NCI-H1694 (cell line): ENCODE measurements at regions not wholly inside any gene's neighbourhood (a gene's known extent, or its start where the extent isn't known, plus 50 kb on each side); places are given as distances from the start of the nearest gene placed in this dataset.
"Not testable (repeated sequence)": the region's sequence is repeated elsewhere in the genome, so short reads cannot be mapped to it uniquely, and the experiment has no call there.

Source experiments
- DNase-seq: peaks from one replicate; lab custom pipeline; 2025; lab: John Stamatoyannopoulos, UW

DNA sequence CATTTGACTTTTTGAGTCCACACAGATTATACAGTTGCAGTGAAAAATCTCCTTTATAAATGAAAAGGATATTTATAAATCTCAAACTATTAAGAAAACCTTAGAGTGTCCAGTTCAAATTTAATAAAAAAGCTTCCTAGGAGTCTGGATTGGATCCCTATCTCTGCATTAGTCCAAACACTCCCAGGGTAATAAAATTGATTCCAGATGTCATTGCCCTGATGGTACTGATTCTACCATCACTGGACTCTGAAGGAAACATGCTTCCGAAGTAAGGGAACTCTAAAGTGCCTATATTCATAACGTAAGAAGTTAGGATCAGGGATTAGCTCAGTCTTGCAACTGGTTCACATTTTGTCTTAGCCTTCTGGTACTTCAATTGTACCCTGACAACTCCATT lies 1325.1 kb upstream of the MAP3K7 start:
- DNase-seq: no peak

- no peak for DNase-seq
Measured at GRCh38 chr6:91904586-91905164, 1317.8 kb upstream of the MAP3K7 start.

DNA sequence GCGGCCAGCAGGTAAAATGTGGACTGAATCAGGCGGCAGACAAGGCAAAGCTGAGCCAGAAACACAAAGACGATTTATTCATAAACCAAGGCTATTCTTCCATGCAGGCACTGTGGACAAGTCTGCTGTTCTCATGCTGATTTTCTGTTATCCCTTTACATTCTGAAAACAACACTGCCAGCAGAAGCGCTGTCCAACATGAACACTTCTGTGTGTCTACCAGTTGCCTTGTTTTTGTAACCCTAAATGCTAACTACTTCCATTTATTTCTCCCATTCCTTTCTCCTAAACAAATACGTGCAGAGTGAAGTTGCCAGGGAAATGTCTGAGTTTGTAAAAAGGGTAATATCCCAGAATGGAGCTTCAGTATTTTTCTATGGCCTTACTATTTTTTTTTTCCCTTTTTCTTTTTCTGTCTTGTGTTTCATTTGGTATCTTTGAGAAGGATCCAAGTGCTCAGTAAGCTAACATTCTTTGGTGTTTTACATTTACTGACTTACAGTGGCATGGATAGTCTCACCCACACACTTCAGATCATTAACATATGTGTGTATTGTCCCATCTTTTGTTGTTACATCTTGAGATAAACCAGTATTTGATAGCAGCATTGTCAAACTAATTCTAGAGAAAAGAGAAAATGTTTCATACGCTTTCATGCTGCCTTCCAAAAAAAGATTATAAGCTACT lies 1308.9 kb upstream of the MAP3K7 start:
- no peak for DNase-seq

GRCh38 chr6:91886183-91886795 lies 1299.4 kb upstream of the MAP3K7 start:
- no peak for DNase-seq

- not testable (repeated sequence) for DNase-seq
Measured at GRCh38 chr6:91881791-91882190, 1294.9 kb upstream of the MAP3K7 start.

DNA sequence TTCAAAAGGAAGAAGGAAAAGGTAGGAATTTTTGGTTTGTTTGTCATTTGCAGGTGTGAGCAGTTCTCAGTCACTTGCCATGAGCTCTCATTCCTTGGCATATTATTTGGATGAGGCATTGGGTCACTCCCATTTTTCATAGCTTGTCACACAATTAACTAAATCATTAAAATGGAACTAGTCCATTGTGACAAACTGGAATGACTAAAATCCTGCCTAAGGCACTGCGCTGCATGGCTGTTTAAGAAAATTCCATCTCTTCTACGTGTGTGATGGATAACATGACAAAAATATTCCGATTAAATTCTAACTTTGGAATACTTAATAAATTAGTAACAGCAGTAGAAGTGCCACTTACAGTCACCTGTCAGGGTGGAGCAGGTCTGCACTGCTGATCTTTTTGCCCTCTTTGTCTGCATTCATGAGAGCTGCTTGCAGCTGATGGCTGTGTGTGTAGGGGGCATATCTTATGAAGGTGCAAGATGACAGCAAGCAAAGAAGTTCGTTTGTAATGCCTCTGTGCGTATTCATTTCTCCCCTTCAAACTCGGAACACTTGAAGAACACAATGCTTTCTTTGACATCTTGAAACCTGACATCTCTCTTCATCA lies 1292.6 kb upstream of the MAP3K7 start:
- no peak for DNase-seq

DNA sequence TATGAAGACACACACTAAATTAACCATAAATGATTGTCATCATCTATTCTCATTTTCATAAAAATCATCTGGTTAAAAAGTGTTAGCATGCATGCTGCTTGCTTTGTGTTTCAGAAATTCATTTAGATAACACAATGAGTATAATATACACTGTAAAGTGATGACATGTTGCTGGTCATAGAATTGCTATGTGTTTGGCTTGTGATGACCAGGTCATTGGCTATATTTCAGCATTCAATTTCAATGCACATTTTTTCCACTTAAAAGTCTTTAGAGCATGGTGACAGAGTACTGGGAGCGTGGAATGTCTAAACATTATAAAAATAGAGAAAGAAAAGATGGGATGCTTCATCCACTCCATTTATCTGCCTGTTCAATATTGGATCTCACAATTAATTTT lies 1291.1 kb upstream of the MAP3K7 start:
- no peak for DNase-seq

DNA sequence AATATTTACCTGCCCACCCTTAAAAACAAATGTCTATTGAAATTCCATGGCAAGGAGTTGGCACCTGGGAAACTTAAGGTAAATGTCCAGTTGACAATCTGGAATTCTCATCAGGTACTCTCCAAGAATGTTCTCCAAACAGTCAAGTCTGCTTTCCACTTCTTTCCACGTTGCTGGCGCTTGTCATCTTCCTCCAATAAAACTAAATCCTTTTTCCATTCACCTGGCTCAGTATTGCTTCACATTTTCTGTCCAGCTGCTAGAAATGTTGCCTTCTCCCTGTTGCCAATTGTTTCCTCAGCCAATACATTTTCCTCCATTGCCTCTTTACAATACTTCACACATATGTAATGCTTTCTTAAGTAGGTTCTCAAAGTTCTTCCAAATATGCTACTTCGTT lies 1288.1 kb upstream of the MAP3K7 start:
- no peak for DNase-seq

DNA sequence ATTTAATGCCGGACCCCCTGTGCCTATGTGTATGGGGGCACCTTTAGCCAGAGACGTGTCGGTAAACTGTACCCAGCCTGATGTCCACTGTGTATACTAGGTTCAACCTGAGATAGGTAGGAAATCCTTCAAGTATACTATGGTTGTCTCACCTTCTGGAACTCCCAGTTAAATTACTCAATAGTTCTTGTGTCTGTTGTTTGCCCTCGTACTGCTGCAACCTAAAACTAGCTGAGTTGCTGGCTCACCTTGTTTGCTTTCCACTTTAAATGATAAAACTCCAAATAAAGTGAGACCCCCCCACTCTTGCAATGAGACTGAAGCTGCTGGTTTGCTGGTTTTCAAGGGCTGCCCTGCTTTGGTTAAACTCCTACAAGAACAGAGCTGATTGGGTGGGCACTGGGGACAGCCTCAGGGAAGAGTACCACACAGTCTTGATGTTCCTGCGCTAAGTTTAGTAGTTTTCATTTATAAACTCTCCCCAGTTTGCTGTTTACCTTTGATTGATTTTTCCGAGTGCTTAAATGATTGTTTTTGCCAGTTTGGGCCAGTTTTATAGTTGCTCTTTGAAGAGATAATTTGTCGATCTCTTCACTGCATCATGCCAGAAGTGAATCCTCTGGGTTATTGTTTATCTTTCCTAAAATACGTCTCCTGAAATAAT lies 1281.8 kb upstream of the MAP3K7 start:
- DNase-seq: no peak

DNA sequence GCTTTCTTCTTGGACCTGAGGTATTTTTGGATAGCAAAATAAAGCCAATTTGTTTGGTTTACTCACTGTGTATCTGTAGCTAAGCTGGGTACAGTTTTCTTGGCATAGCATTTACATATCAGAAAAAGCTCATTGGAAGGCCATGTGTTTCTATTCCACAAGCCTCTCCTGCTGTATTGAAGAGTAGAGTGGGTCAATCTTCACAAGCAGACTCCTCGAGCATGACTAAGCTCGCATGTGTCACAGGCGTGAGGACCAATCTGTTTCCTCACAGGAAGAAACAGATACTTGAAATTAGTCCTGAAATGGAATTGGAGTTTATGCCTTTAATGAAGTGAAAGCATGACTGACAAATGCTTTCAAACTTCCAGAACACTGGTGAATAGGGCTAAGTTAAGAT lies 1279.0 kb upstream of the MAP3K7 start:
- no peak for DNase-seq

- no peak for DNase-seq
Measured at GRCh38 chr6:91864911-91865310, 1278.0 kb upstream of the MAP3K7 start.

DNA sequence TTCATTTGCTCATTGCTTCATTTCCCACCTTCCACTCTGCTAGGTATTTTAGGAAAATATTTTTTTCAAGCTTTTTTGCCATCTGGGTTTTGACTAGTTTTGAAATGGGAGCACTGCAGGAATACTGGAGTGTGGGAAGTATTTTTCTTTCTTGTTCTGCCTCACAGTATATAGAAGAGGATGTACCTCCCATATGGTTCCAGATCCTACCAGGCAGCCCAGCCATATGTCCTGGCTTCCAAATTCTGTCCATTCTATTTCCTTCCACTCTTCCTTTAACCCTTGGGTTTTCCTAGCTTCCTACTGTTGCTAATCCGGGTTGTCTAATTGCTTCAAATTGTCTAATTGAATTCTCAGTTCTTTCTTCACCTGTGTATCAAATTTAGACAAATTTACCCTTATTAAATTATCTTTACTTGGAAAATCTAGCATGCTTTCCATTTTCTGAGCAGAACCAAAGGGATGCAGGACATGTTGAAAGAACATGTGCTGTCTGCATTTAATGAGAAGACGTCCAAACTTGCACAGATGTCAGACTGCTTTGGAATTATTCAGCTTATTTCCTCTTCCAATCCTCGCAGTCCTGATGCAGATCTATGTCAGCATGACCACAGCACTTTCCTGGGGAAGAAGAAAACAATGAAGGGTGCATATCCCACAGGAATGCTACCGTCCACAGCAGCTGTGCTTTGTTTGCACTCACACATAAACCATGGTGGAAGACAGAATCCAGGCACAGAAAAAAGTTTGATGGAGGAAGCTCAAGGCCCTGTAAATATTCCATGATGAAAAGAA lies 1273.9 kb upstream of the MAP3K7 start:
- no peak for DNase-seq

DNA sequence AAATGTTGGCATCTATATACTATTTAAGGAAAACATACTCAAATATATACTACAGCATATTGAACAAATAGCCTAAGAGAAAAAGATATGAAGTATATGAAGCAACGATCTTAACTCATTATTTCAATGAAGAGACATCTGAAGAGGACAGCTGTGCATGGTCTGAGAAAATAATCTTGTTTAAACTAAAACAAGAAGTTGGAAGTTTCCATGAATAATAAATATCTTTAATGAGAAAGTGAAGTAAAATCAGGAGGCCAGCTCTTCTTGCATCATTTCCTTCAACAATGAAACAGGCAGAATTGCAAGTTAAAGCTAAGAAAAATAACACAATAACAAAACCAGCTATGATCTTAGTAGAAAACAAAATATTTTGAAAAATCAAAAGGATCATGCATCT lies 1265.4 kb upstream of the MAP3K7 start:
- DNase-seq: no peak

DNA sequence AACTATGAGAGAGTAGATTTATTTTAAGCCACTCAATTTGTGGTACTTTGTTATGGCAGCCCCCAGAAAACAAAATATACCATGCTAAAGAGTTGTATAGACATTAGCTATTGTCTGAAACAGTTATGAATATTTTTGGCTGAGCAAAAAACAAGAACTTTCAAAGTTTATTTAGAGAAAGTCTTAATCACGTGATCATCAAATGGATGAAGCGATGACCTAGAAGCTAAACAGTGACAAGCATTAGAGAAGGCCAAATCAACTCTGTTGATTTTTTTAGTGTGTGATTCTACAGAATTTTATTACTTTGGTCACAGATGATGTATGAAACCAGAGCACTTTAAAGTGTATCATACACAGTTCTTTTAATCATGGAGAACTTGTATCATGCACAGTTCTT lies 1247.9 kb upstream of the MAP3K7 start:
- DNase-seq: no peak

DNA sequence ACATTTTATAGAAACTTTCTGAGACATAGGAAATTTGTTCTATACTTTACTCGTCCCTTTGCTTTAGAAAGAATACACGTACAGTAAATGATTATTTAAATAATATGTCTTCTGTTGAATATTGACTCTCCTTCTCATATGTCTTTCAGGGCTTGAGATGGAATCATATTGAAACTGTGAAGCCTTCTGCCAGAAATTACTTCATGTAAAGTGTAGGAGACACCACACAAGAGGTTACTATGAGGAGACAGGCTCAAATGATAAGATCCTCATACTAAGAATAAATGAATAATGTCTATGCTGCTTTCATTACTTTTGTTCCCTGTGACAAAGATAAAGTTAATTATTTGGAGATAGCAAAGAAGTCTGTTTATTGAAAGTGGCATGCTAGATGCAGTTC lies 1240.3 kb upstream of the MAP3K7 start:
- no peak for DNase-seq

- no peak for DNase-seq
Measured at GRCh38 chr6:91826128-91826527, 1239.3 kb upstream of the MAP3K7 start.

- no peak for DNase-seq
Measured at GRCh38 chr6:91824331-91824730, 1237.5 kb upstream of the MAP3K7 start.

- no peak for DNase-seq
Measured at GRCh38 chr6:91822581-91822980, 1235.7 kb upstream of the MAP3K7 start.

GRCh38 chr6:91816335-91816734 lies 1229.5 kb upstream of the MAP3K7 start:
- no peak for DNase-seq

- no peak for DNase-seq
Measured at GRCh38 chr6:91813641-91814040, 1226.8 kb upstream of the MAP3K7 start.

DNA sequence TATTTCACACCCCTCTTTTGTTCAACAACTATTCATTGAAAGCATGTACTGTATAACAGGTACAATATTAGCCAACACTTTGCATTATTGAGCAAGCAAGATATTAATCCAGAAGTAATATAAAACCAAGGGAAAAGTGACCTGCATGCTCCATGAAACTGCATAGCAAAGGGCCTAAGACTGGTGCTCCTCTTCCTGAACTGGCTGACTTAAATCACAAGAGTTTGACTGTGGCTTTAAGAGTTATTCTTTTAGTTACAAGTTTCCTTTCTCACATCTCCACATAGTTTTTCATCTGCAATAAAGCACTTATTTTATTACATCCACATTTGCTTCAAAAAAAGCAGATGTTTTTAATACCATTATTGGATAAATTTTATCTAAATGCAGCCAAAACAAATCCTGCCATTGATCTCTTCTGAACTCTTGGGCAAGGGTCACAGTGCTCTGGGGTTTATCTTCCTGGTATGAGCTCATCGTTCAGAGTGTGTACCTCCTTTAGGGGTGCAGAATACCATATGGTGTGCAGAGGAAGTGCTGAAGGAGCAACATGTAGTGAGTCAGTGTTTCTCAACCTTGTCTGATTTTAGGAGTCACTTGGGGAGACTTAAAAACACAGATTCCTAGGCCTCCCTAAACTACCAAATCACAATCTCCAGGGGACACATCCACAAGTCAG lies 1225.9 kb upstream of the MAP3K7 start:
- DNase-seq: no peak
